Transverse colon (tissue), 4 donors: ENCODE measurements at regions not wholly inside any gene's neighbourhood (a gene's known extent, or its start where the extent isn't known, plus 50 kb on each side); places are given as distances from the start of the nearest gene placed in this dataset.
"Not testable (repeated sequence)": the region's sequence is repeated elsewhere in the genome, so short reads cannot be mapped to it uniquely, and the experiment has no call there.

Experiments used
- DNase-seq: peaks from one replicate; pipeline ENCODE4 v3.0.0-alpha.2; 2019
- H3K27ac ChIP-seq, 4 donors: fragments of 200-600 bp; sonication (generic); 2 replicates each; pipeline ENCODE4 v1.5.1; 2016 to 2018; ENCODE audit warnings: inconsistent platforms in 4 of 4
- H3K27me3 ChIP-seq: fragments of 200-600 bp; sonication (generic); 2 replicates; pipeline ENCODE4 v1.5.1; 2017; ENCODE audit warnings: inconsistent platforms
- H3K36me3 ChIP-seq, 4 donors: fragments of 200-600 bp; sonication (generic); 2 replicates each; pipeline ENCODE4 v1.5.1; 2017 to 2019; ENCODE audit warnings: inconsistent platforms in 4 of 4
- H3K4me1 ChIP-seq, 4 donors: fragments of 200-600 bp; sonication (generic); 2 replicates each; pipeline ENCODE4 v1.5.1; 2017 to 2020; ENCODE audit warnings: inconsistent platforms in 4 of 4
- H3K4me3 ChIP-seq, 4 donors: fragments of 200-600 bp; sonication (generic); 1 replicate in 1 of 4; 2 replicates in 3 of 4; pipeline versions ENCODE4 v1.5.1 to v1.6.1; 2017 to 2019; ENCODE audit warnings: inconsistent platforms in 4 of 4
- H3K9me3 ChIP-seq, 2 donors: fragments of 200-600 bp; sonication (generic); 2 replicates each; pipeline ENCODE4 v1.5.1; 2017 to 2019; ENCODE audit warnings: inconsistent platforms in 2 of 2
- EP300 ChIP-seq: sonication (generic); formaldehyde crosslinking; IDR thresholded peaks from one replicate; pipeline ENCODE4 v1.6.1; 2017; ENCODE audit warnings: antibody characterized with exemption, low read depth
- POLR2A ChIP-seq: fragments of 450-650 bp; IDR thresholded peaks from one replicate; pipeline ENCODE4 v1.6.1; 2016; ENCODE audit warnings: antibody characterized with exemption, mild to moderate bottlenecking, moderate library complexity
- POLR2AphosphoS5 ChIP-seq, 3 donors: sonication (generic); formaldehyde crosslinking; IDR thresholded peaks; one replicate each; pipeline ENCODE4 v1.6.1; 2016; ENCODE audit warnings: antibody characterized with exemption in 3 of 3
- WGBS, 2 donors: methylation state at CpG; one replicate each; pipeline ENCODE4 v1.1.5; 2018; ENCODE audit warnings: low coverage in 1 of 2; 5-methylcytosine and 5-hydroxymethylcytosine counted together
- in situ Hi-C, 4 donors: fragments of 200-750 bp; cut with MboI; loops; one replicate each; pipeline versions ENCODE4 v1.15.0 to v1.15.1; 2017; ENCODE audit warnings: low sequenced_read_pairs in 3 of 4, low pct_ligation_motif_present in 1 of 4, low pct_unique_long_range_greater_than_20kb in 1 of 4
- intact Hi-C: fragments of 100-400 bp; cut with DNase I; formaldehyde crosslinking; loops from one replicate; pipeline ENCODE4 v1.15.1; 2023; ENCODE audit warnings: low total_unique reads
- TF ChIP-seq, protein P1 (sequence below), 5 experiments: fragments of 200-600 bp in 3 of 5; fragments of 450-650 bp in 2 of 5; sonication (generic) in 3 of 5; IDR thresholded peaks; 1 replicate in 2 of 5; 2 replicates in 3 of 5; pipeline ENCODE4 v1.5.1; 2016 to 2017; ENCODE audit warnings: antibody characterized with exemption in 5 of 5, inconsistent platforms in 3 of 5, mild to moderate bottlenecking in 2 of 5, moderate library complexity in 1 of 5

DNA sequence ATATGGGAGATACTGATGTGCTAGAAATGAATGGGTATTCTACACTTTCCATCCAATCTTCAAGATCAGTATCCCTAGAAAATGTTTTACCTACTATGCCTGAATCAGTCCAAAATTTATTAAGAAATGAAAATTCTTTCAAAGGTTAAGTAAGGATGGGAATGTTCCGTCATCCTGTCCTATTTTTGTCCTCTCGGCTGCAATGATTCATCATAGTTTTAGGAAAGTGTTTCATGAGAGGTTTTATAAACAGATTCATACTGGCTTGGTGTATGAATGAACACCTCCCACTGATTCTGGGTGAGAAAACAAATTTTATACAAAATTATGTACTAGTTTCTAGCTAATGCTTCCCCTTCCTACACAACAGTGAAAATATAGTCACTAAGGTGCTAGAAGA, 504.6 kb upstream of the NR5A2 start:
- Histone ChIP-seq H3K4me3 (no peak overlapping the region), H3K9me3 (no peaks in the 10 kb centered on the region), H3K27ac (no peak overlapping the region), H3K27me3 (no peaks in the 10 kb centered on the region), H3K4me1 (no peaks in the 10 kb centered on the region), H3K36me3 (no peaks in the 10 kb centered on the region)
- in situ Hi-C loops, result no loop called here
- 71 to 82% methylated on average over 2 of the region's 2 CpGs for WGBS, 2 donors
- TF ChIP-seq, protein P1, sequence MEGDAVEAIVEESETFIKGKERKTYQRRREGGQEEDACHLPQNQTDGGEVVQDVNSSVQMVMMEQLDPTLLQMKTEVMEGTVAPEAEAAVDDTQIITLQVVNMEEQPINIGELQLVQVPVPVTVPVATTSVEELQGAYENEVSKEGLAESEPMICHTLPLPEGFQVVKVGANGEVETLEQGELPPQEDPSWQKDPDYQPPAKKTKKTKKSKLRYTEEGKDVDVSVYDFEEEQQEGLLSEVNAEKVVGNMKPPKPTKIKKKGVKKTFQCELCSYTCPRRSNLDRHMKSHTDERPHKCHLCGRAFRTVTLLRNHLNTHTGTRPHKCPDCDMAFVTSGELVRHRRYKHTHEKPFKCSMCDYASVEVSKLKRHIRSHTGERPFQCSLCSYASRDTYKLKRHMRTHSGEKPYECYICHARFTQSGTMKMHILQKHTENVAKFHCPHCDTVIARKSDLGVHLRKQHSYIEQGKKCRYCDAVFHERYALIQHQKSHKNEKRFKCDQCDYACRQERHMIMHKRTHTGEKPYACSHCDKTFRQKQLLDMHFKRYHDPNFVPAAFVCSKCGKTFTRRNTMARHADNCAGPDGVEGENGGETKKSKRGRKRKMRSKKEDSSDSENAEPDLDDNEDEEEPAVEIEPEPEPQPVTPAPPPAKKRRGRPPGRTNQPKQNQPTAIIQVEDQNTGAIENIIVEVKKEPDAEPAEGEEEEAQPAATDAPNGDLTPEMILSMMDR (IDR thresholded peaks at IDR 0.05), result no peak
- TF ChIP-seq EP300, result no peak
- TF ChIP-seq POLR2AphosphoS5 (IDR thresholded peaks at IDR 0.05), result no peak
- TF ChIP-seq POLR2A, result no peak
- no peak for DNase-seq
- intact Hi-C loops, result no loop called here

DNA sequence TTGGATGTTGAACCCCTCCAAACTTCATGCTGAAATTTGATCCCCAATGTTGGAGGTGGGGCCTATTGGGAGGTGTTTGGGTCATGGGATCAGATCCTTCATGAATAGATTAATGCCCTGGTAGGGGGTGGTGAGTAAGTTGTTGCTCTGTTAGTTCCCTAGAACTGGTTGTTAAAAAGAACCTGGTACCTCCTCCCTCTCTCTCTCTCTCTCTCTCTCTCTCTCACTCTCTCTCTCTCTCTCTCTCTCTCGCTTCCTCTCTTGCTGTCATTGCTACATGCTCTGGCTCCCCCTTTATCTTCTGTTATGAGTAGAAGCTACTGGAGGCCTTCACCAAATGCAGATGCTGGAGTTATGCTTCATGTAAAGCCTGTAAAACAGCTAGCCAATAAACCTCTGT, 498.2 kb upstream of the NR5A2 start:
- no peak overlapping the region for H3K4me3 ChIP-seq
- WGBS, 2 donors, result 92% methylated on average over 1 of the region's 1 CpG; no CpG with 5 or more reads in 1 of the 2 donors
- no peaks in the 10 kb centered on the region for H3K36me3 ChIP-seq
- intact Hi-C loops (no loop called here), in situ Hi-C loops (loop anchor here in 1 of 4 donors (25.0 kb wide), 1 partner anchor 767 kb away; no protein-coding TSS in a partner anchor)
- no peak for TF ChIP-seq EP300
- TF ChIP-seq POLR2AphosphoS5 (IDR thresholded peaks at IDR 0.05), result no peak
- TF ChIP-seq, protein P1 (IDR thresholded peaks at IDR 0.05), result no peak
- TF ChIP-seq POLR2A, result no peak
- no peak for DNase-seq
- no peaks in the 10 kb centered on the region for H3K4me1 ChIP-seq
- peaks cover 0 to 4% of the 10 kb centered on the region in 2 donors for H3K9me3 ChIP-seq
- H3K27me3 ChIP-seq, result no peaks in the 10 kb centered on the region
- H3K27ac ChIP-seq, result no peak overlapping the region

DNA sequence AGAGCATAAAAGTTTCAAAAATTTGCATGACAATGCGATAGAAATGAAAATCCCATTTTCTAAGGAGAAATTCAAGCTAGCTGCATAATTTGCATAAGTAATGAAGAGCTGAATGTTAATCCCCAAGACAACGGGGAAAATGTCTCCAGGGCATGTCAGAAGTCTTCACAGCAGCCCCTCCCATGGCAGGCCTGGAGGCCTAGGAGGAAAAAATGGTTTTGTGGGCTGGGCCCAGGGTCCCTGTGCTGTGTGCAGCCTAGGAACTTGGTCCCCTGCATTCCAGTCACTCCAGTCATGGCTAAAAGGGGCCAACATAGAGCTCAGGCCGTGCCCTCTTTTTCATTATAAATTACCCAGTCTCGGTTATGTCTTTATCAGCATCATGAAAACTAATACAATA, 494.1 kb upstream of the NR5A2 start:
- WGBS, 2 donors, result 73 to 79% methylated on average over 2 to 4 of the region's 4 CpGs
- H3K27ac ChIP-seq, H3K4me3 ChIP-seq, H3K36me3 ChIP-seq, intact Hi-C loops, H3K9me3 ChIP-seq, H3K27me3 ChIP-seq, H3K4me1 ChIP-seq, DNase-seq: not testable (repeated sequence)
- in situ Hi-C loops, result loop anchor here in 1 of 4 donors (25.0 kb wide), 1 partner anchor 771 kb away; no protein-coding TSS in a partner anchor

DNA sequence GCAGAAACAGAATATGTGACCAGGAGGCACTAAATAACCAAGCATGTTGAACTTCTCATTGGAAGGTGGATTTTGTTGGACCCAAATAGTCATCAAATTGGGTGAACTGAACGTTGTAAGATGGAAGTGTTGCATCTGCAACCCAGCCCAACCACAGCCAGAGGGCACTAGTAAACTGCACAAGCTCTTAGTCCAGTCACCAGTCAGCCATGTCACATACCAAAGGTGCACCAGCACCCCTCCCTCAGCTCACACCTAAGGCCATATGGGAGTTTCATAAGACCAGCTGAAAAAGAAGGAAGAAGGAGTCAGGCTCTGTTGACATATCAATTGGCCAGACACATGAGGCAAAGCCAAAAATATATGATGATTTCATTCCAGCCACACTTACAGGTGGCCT, 481.7 kb upstream of the NR5A2 start:
- Histone ChIP-seq H3K36me3 (no peaks in the 10 kb centered on the region), H3K4me1 (no peaks in the 10 kb centered on the region), H3K9me3 (no peaks in the 10 kb centered on the region), H3K27me3 (no peaks in the 10 kb centered on the region), H3K27ac (no peak overlapping the region), H3K4me3 (no peak overlapping the region)
- WGBS, 2 donors, result 25 to 67% methylated on average over 1 of the region's 1 CpG
- intact Hi-C loops (no loop called here), in situ Hi-C loops (loop anchor here in 1 of 4 donors (25.0 kb wide), 1 partner anchor 783 kb away; no protein-coding TSS in a partner anchor)
- DNase-seq, result peak; percentile 10
- TF ChIP-seq, protein P1 (IDR thresholded peaks at IDR 0.05), result peak in 3 of 5 experiments; percentile 18 to 23 (median 21)
- TF ChIP-seq POLR2A, result no peak

DNA sequence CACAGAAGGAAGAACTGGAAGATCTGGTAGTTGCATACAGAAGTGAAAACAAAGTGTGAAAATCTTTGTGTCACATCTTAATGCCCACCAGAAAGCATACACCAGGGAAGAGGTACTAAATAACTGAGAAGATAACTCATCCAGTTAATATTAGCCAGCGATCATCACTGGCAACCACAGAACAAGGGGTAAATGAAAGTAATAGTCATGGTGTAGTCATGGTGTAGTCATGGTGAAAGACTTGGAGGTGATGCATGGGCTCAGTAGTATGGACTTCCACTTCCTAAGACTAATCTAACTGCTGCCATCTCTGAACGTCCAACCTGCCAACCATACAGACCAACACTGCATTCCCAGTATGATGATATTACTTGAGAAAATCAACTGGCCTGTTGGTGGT, 481.2 kb upstream of the NR5A2 start:
- Histone ChIP-seq H3K4me1 (no peaks in the 10 kb centered on the region), H3K36me3 (no peaks in the 10 kb centered on the region), H3K27me3 (no peaks in the 10 kb centered on the region), H3K27ac (no peak overlapping the region), H3K9me3 (no peaks in the 10 kb centered on the region), H3K4me3 (no peak overlapping the region)
- in situ Hi-C loops (loop anchor here in 1 of 4 donors (25.0 kb wide), 1 partner anchor 784 kb away; no protein-coding TSS in a partner anchor), intact Hi-C loops (no loop called here)
- WGBS, 2 donors, result 80% methylated on average over 2 of the region's 2 CpGs; no CpG with 5 or more reads in 1 of the 2 donors
- TF ChIP-seq EP300 (no peak), POLR2AphosphoS5 (IDR thresholded peaks at IDR 0.05) (no peak), POLR2A (no peak)
- TF ChIP-seq, protein P1 (IDR thresholded peaks at IDR 0.05), result no peak
- DNase-seq, result no peak
